Thymus (tissue), 11 donors: ENCODE measurements at regions not wholly inside any gene's neighbourhood (a gene's known extent, or its start where the extent isn't known, plus 50 kb on each side); places are given as distances from the start of the nearest gene placed in this dataset.
A peak's percentile ranks its signal among the peaks of the same experiment; 100 is the strongest.

Experiments used
- DNase-seq, 9 donors: peaks; one replicate each; pipeline ENCODE4 v3.0.0-alpha.2; 2013; ENCODE audit warnings: low spot score in 9 of 9, low read depth in 6 of 9, missing footprints in 1 of 9
- H3K27ac ChIP-seq, 2 donors: one replicate each; pipeline ENCODE4 v1.5.1; 2013; ENCODE audit warnings: control low read depth in 1 of 2, low read depth in 1 of 2, low read length in 1 of 2, mild to moderate bottlenecking in 1 of 2, moderate library complexity in 1 of 2
- H3K27me3 ChIP-seq, 2 donors: one replicate each; pipeline ENCODE4 v1.5.1; 2013; ENCODE audit warnings: low read length in 1 of 2; ENCODE audit not compliant: control insufficient read depth in 2 of 2, insufficient read depth in 1 of 2
- H3K36me3 ChIP-seq, 2 donors: one replicate each; pipeline ENCODE4 v1.5.1; 2013; ENCODE audit warnings: low read length in 1 of 2, mild to moderate bottlenecking in 1 of 2, moderate library complexity in 1 of 2; ENCODE audit not compliant: control insufficient read depth in 2 of 2, insufficient read depth in 2 of 2
- H3K4me1 ChIP-seq, 2 donors: one replicate each; pipeline ENCODE4 v1.5.1; 2013; ENCODE audit warnings: low read length in 2 of 2; ENCODE audit not compliant: control insufficient read depth in 2 of 2, insufficient read depth in 2 of 2
- H3K4me3 ChIP-seq, 2 donors: one replicate each; pipeline ENCODE4 v1.5.1; 2013; ENCODE audit warnings: low read length in 2 of 2, control low read depth in 1 of 2, mild to moderate bottlenecking in 1 of 2
- H3K9me3 ChIP-seq, 2 donors: one replicate each; pipeline ENCODE4 v1.5.1; 2013; ENCODE audit warnings: low read length in 1 of 2, mild to moderate bottlenecking in 1 of 2; ENCODE audit not compliant: control insufficient read depth in 2 of 2, insufficient read depth in 1 of 2
- WGBS: extraction: QIAGEN DNeasy Blood & Tissue Kit; methylation state at CpG from one replicate; pipeline ENCODE4 v1.1.7; 2013; 5-methylcytosine and 5-hydroxymethylcytosine counted together
- donor health status: healthy.

GRCh38 chr2:226354434-226354833 lies 445.2 kb downstream of the IRS1 start:
- H3K4me1 ChIP-seq, result no peaks in the 10 kb centered on the region
- H3K36me3 ChIP-seq, result no peaks in the 10 kb centered on the region
- DNase-seq, result peak in 1 of 9 donors; percentile 10
- no peak overlapping the region for H3K4me3 ChIP-seq
- no peaks in the 10 kb centered on the region for H3K9me3 ChIP-seq
- H3K27me3 ChIP-seq, result no peaks in the 10 kb centered on the region
- H3K27ac ChIP-seq, result no peak overlapping the region

GRCh38 chr2:226352941-226353560 lies 446.6 kb downstream of the IRS1 start:
- no peaks in the 10 kb centered on the region for H3K4me1 ChIP-seq
- 93% methylated on average over 6 of the region's 6 CpGs for WGBS
- DNase-seq, result no peak
- H3K4me3 ChIP-seq, result no peak overlapping the region
- no peak overlapping the region for H3K27ac ChIP-seq
- no peaks in the 10 kb centered on the region for H3K36me3 ChIP-seq
- H3K9me3 ChIP-seq, result no peaks in the 10 kb centered on the region
- no peaks in the 10 kb centered on the region for H3K27me3 ChIP-seq

GRCh38 chr2:226351711-226352110 lies 447.9 kb downstream of the IRS1 start:
- H3K36me3 ChIP-seq, result no peaks in the 10 kb centered on the region
- no peaks in the 10 kb centered on the region for H3K4me1 ChIP-seq
- no peak for DNase-seq
- no peaks in the 10 kb centered on the region for H3K9me3 ChIP-seq
- no peak overlapping the region for H3K27ac ChIP-seq
- H3K27me3 ChIP-seq, result no peaks in the 10 kb centered on the region
- WGBS, result 80% methylated on average over 2 of the region's 2 CpGs
- no peak overlapping the region for H3K4me3 ChIP-seq

- no peak overlapping the region for H3K4me3 ChIP-seq
- H3K9me3 ChIP-seq, result no peaks in the 10 kb centered on the region
- no peaks in the 10 kb centered on the region for H3K4me1 ChIP-seq
- no peaks in the 10 kb centered on the region for H3K36me3 ChIP-seq
- DNase-seq, result no peak
- H3K27me3 ChIP-seq, result no peaks in the 10 kb centered on the region
- no peak overlapping the region for H3K27ac ChIP-seq
Measured at GRCh38 chr2:226339616-226340015, 460.0 kb downstream of the IRS1 start.

GRCh38 chr2:226338825-226339224 lies 460.8 kb downstream of the IRS1 start:
- Histone ChIP-seq H3K27me3 (no peaks in the 10 kb centered on the region), H3K36me3 (no peaks in the 10 kb centered on the region), H3K27ac (no peak overlapping the region), H3K4me3 (no peak overlapping the region), H3K9me3 (no peaks in the 10 kb centered on the region), H3K4me1 (no peaks in the 10 kb centered on the region)
- DNase-seq, result no peak

- Histone ChIP-seq H3K27me3 (no peaks in the 10 kb centered on the region), H3K9me3 (no peaks in the 10 kb centered on the region), H3K27ac (no peak overlapping the region), H3K4me3 (no peak overlapping the region), H3K4me1 (no peaks in the 10 kb centered on the region), H3K36me3 (no peaks in the 10 kb centered on the region)
- WGBS, result 46% methylated on average over 2 of the region's 2 CpGs
- no peak for DNase-seq
Measured at GRCh38 chr2:226337941-226338600, 461.5 kb downstream of the IRS1 start.

GRCh38 chr2:226336283-226336682 lies 463.3 kb downstream of the IRS1 start:
- DNase-seq, result no peak
- no peak overlapping the region for H3K27ac ChIP-seq
- no peaks in the 10 kb centered on the region for H3K27me3 ChIP-seq
- 80% methylated on average over 3 of the region's 3 CpGs for WGBS
- no peaks in the 10 kb centered on the region for H3K4me1 ChIP-seq
- no peak overlapping the region for H3K4me3 ChIP-seq
- H3K9me3 ChIP-seq, result no peaks in the 10 kb centered on the region
- H3K36me3 ChIP-seq, result no peaks in the 10 kb centered on the region

- no peaks in the 10 kb centered on the region for H3K36me3 ChIP-seq
- no peak overlapping the region for H3K27ac ChIP-seq
- no peaks in the 10 kb centered on the region for H3K27me3 ChIP-seq
- DNase-seq, result no peak
- H3K4me1 ChIP-seq, result no peaks in the 10 kb centered on the region
- no peak overlapping the region for H3K4me3 ChIP-seq
- no peaks in the 10 kb centered on the region for H3K9me3 ChIP-seq
- WGBS, result 88% methylated on average over 8 of the region's 8 CpGs
Measured at GRCh38 chr2:226334981-226335720, 464.5 kb downstream of the IRS1 start.

GRCh38 chr2:226333388-226333787 lies 466.2 kb downstream of the IRS1 start:
- Histone ChIP-seq H3K27me3 (no peaks in the 10 kb centered on the region), H3K9me3 (no peaks in the 10 kb centered on the region), H3K27ac (no peak overlapping the region), H3K4me1 (no peaks in the 10 kb centered on the region), H3K4me3 (no peak overlapping the region), H3K36me3 (no peaks in the 10 kb centered on the region)
- WGBS, result 85% methylated on average over 4 of the region's 4 CpGs
- no peak for DNase-seq
